DMS 273 (cell line): ENCODE measurements at regions not wholly inside any gene's neighbourhood (a gene's known extent, or its start where the extent isn't known, plus 50 kb on each side); places are given as distances from the start of the nearest gene placed in this dataset.
"Not testable (repeated sequence)": the region's sequence is repeated elsewhere in the genome, so short reads cannot be mapped to it uniquely, and the experiment has no call there.

ENCODE experiments used
- DNase-seq: peaks from one replicate; lab custom pipeline; 2025; ENCODE audit not compliant: unreplicated experiment; lab: John Stamatoyannopoulos, UW

DNA sequence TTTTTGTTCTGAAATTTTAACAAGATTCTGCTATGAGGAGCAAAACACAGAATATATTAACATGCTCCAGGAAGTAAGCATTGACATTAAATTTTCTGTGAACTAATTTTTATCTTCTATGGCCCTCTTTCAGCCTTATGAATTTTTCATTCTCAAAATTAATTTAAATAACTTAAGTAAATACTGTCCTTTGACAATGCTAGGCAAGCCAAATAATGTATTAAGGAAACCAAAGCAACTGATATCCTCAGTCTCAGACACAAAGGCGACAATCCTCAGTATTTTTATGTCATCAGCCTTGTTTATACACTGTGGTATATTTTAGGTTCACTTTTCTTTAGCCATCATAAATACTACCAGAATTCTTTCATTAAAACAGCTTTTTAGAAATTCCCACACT lies 159.8 kb downstream of the CGGBP1 start:
- no peak for DNase-seq

DNA sequence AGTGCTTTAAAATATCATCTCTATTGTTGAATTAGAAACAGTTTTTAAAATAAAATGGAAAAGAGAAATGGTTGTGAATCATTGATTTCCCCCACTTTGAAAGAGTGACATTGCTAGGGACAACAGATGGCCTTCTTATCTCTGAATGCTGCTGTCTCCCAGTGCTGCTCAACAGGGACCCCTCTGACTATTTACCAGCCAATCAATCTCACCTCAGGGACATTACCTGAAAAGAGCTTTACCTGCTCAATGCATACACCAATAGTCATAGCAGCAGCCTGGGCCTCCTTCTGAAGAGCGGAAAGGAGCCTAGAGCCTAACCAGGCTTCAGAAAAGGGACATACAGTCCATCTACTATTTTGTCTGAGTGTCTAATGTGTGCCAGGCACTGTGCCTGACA lies 162.8 kb downstream of the CGGBP1 start:
- DNase-seq = no peak

DNA sequence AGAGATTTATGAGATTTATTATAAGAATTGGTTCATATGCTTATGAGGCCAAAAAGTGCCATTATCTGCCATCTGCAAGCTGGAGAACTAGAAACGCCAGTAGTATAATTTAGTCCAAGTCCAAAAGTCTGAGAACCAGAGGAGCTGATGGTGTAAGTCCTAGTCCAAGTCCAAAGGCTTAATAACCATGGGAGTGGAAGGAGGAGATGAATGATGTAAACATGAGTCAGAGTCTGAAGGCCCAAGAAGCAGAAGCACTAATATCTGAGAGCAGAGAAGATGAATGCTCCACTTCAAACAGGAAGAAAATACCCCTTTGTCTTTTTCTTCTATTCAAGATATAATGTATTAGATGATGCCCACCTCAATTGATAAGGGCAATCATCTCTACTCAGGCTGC lies 185.7 kb downstream of the CGGBP1 start:
- no peak for DNase-seq

DNA sequence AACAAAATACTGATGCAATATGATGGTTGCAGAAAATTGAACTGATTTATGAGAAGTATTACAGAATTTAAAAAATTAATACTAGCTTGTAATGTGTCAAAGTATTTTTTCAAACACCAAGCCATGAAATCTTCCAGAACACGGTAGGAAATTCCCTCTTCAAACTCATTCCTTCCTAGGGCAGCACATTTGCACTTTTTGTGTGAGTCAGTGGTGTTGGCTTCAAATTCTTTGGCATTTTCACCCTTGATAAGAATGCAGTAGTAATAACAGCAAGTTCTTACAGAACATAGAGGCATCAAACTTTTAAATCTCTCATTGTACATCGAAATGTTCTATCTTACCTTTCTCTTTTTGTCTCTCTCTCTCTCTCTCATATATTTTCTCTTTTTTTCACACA lies 191.8 kb downstream of the CGGBP1 start:
- no peak for DNase-seq

DNA sequence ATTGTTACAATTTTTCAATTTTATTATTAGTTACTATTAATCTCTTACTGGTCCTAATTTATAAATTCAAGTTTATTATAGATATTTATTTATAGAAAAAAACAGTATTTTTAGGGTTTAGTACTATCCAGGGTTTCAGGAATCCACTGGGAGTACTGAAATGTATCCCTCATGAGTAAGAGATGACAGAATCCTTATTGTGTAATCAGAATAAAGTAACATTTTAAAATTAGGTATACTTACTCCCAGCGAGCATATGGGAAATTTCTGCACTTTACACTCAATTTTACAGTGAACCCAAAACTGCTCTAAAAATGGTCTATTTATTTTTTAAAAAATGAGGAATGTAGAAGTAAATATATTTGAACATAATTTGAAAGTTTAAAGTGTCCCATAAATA lies 202.7 kb downstream of the CGGBP1 start:
- DNase-seq = no peak

DNA sequence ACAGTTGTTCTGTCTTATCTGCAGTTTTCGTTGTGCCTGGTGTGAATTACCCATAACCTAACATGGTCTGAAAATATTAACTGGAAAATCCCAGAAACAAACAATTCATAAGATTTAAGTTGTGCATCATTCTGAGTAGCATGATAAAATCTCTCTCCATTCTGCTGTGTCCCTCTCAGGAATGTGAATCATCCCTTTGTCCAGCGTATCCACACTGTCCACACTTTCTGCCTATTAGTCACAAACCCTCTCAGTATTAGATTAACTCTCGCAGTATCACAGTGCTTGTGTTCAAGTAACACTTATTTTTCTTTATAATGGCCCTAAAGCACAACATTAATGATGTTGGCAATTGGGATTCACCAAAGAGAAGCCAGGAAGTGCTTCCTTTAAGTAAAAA lies 203.2 kb downstream of the CGGBP1 start:
- no peak for DNase-seq

DNA sequence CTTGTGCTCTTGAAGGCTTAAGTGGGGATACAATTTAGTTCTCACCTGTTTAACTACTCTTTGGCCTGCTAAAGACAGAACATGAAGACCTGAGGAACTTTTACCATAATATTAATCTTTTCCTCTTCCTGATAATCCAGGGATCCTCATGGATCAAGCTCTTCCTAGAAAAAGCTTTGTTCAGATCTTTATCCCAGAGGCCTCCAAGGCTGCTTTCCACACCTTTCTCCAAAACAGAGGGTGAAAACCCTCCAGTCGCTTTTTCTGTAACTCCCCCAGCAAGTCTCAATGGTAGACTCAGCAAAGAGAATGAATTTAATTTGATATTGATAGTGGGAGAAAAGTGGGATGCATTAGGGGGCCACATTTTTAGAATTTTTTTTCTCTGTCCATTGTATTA lies 203.6 kb downstream of the CGGBP1 start:
- DNase-seq = no peak

DNA sequence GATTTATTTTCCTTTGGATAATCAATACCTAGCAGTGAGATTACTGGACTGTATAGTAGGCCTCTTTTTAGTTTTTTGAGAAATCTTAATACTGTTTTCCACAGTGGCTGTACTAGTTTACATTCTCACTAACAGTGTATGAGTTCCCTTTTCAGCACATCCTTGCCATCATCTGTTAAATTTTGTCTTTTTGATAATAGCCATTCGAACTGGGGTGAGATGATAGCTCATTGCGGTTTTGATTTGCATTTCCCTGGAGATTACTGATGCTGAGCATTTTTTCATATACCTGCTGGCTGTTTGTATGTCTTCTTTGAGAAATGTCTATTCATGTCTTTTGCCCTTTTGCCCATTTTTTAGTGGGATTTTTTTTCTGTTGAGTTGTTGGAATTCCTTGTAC lies 210.8 kb downstream of the CGGBP1 start:
- DNase-seq = no peak

DNA sequence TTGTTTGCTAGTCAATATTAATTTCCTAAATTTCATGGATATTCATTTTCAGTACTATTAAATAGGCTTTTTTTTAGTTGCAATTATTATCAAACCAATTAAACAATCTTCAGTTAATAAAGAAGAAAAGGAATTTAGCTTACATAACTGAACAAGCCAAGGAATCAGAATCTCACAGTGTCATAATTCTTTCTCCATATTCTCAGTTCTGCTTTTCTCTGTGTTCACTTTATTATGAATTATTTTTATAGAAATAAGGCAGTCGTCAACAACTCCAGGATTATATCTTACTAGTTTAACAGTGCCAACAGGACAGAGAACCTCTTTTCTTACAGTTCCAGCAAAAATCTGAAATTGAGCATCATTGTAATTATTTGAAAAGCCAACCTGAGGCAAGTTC lies 221.7 kb downstream of the CGGBP1 start:
- DNase-seq = no peak

DNA sequence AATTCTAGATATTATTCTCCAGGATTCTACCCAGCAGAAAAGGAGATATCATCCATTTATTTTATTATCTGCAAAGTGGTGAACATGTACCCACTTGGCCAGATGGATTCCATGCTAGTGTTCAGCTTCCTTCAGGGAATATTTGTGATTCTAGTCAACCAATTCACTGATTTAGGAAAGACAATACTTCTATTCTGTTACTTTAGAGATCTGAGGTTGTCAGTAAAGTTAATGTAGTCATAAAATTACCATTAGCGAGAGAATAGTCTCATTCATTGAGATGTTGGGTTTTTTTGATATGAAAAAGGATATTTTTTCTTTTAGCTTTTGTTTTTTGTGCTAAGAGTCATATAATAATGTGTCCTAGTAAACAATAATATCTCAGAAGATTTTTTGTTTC lies 222.8 kb downstream of the CGGBP1 start:
- DNase-seq = no peak

DNA sequence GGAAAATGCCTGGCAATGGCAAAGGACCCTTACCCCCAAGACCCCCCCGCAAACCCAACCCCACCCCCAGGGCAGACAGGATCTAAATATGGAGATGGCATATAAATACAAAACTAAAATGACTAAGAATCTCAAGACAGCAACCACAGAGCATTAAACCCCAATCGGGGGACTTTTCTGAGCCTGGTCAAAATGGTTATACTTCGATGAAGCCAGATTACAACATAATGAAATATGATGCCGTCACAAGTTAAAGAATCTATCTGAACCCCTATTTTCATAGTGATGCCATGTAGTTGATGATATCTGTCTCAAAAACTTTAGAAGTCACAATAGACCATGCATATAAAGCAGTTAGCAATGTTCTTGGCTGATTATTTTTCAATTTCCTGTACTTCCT lies 223.6 kb downstream of the CGGBP1 start:
- no peak for DNase-seq

DNA sequence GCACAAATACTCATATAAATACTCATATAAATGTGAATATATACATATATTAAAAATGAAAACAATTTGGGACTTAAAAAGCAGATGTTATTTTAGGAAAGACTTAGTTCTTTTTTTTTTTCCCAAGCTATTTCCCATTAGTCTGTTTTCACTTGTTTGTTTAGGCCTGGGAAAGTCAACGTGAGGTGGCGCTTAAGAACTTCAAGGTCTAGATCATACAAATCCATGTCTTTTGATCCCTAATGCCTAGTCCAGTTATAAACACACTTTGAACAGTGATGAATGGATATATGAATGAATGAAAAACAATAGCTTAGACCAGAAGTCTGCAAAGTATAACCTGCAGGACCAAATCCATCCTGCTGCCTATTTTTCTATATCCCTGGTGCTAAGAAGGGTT lies 224.5 kb downstream of the CGGBP1 start:
- DNase-seq = no peak

DNA sequence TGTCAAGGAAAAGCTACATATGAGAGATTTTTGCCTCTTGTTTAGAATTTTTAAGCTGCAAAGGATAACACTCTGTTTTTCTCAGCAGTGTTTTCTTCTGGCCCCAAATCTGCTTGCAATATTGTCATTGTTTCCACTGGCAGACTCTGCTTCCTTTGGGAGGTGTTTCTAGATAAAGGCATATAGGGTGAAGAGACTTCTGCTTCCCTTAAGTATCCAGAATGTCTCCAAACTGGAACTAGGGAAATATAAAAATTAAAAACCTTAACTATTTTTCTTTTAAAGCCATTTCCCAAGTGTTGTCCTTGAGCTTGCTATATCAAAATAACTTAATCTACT lies 225.8 kb downstream of the CGGBP1 start:
- no peak for DNase-seq

DNA sequence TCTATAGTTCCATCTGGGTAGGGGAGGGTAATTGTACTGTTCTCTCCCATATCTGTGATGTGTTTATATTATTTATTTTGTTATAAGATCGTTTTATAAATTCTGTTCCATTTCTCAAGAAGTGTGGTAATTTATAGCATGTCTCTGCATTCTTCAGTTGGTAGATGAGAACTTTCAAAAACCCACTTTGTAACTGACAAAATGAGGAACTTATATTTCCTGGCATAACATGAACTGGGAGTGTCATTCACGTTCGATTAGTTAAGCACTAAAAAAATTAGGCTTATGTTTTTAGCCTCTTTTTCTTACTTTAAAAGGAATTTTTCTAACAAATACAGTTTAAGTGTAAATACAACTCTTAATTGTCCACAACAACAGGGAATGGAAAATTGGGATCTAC lies 230.8 kb downstream of the CGGBP1 start:
- no peak for DNase-seq

DNA sequence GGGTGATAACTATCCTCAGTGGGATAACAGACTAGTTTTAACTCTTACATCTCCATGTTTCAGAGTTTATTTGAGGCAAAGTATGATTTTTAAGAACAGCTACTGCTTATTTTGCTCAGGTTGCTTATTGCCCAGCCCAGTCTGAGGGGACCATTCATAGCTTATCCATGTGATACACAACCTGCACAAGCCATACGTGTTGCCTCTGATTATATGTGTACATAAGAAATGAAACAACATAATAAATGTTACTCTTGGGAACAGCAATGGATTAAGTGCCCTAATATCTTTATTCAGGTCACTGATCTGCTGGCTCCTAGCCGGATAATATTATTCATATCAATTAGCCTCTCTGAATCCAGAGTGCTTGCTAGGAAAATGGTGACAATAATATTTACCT lies 236.2 kb downstream of the CGGBP1 start:
- DNase-seq = no peak

DNA sequence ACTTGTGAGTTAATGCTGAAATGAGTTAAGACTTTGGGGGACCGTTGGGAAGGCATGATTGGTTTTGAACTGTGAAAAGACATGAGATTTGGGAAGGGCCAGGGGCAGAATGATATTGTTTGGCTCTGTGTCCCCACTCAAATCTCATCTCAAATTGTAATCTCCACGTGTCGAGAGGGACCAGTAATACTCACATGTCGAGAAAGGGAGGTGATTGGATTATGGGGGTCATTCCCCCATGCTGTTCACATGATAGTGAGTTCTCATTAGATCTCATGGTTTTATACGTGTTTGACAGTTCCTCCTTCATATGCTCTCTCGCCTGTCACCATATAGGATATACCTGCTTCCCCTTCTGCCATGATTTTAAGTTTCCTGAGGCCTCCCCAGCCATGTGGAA lies 245.3 kb downstream of the CGGBP1 start:
- not testable (repeated sequence) for DNase-seq

DNA sequence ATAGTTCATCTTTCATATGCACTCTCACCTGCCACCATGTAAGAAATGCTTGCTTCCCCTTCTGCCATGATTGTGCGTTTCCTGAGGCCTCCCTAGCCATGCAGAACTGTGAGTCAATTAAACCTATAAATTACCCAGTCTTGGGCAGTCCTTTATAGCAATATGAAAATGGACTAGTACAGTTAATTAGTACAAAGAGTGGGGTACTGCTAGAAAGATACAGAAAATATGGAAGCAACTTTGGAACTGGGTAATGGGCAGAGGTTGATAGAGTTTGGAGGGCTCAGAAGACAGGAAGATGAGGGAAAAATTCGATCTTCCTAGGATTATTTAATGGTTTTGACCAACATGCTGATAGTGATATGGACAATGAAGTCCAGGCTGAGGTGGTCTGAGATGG lies 246.9 kb downstream of the CGGBP1 start:
- no peak for DNase-seq

DNA sequence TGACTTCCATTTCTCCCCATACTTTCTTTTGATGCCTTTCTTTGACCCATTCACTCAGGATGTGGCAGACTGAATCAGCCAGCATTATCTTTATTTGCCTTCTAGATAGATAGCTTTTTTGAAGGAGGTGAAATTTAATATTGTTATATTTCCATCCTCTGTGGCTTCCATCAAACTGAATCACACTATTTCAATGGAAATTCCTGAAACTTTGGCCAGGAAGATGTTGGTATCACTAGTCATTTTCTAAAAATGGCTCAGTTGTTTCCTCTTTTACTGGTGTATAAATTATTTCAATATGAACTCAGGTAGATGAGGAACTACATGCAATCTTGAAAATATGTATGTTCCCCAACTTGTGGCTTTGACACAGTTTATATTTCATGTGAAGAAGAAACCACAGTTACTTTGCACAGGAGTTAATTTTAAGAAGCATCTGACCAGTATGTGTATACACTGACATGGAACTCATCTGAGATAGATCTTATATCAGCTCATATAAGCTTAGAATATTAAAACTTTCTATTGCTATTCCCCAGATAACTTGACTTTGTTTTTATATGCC lies 248.3 kb downstream of the CGGBP1 start:
- no peak for DNase-seq

DNA sequence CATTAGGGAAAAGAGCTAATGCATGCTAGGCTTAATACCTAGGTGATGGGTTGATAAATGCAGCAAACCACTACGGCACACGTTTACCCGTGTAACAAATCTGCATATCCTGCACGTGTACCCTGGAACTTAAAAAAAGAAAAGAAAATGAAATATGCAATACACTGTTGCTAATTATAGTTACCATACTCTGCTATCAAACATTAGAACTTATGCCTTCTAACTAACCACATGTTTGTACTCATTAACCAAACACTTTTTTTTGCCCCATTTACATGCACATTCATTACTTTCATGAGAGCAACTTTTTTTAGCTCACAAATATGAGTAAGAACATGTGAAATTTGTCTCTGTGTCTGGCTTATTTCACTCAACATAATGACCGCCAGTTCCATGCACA lies 253.1 kb downstream of the CGGBP1 start:
- DNase-seq = no peak

DNA sequence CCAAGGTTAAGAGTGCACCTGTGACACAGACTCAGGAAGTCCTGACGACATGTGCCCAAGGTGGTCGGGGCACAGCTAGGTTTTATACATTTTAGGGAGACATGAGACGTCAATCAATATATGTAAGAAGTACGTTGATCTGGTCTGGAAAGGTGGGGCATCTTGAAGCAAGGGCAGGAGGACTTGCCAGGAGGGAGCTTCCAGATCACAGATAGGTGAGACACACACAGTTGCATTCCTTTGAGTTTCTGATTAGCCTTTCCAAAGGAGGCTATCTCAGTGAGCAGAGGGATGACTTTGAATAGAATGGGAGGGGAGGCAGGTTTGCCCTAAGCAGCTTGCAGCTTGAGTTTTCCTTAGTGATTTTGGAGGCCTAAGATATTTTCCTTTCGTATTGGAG lies 257.4 kb downstream of the CGGBP1 start:
- DNase-seq = no peak

DNA sequence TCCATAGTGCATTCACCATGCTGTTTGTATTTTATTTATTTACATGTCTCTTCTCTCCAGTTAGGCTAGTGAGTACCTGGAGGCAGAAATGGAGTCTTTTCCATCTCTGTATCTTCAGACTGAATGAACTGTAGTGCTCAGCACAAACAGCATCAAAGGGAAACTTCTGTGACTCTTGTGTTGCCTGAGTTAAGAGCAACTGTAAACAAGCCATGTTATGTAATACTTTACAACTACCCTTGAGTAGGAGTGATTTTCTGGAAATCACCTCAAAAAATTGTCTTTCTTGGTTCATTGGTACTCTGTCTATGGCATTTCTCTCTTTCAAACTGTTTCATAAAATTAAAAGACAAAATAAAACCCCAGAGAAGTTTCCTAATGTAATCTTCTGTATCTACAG lies 258.3 kb downstream of the CGGBP1 start:
- no peak for DNase-seq

DNA sequence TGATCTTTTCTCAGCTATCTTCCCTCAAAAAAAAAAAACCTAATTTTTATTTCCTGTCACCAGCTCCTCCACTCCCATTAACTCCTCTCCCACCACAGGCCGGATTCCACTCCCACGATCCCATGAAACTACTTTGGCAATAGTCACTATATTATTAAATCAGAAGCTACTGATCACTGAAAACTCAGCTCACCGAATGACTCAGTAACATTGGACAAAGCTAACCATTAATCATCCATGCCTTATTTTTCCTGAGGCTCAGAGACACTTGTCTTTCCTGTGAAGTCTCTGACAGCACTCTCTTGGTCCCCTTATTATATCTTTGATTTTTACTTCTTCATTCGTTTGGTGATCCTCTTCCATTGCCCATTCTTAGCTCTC lies 260.2 kb downstream of the CGGBP1 start:
- DNase-seq = no peak

DNA sequence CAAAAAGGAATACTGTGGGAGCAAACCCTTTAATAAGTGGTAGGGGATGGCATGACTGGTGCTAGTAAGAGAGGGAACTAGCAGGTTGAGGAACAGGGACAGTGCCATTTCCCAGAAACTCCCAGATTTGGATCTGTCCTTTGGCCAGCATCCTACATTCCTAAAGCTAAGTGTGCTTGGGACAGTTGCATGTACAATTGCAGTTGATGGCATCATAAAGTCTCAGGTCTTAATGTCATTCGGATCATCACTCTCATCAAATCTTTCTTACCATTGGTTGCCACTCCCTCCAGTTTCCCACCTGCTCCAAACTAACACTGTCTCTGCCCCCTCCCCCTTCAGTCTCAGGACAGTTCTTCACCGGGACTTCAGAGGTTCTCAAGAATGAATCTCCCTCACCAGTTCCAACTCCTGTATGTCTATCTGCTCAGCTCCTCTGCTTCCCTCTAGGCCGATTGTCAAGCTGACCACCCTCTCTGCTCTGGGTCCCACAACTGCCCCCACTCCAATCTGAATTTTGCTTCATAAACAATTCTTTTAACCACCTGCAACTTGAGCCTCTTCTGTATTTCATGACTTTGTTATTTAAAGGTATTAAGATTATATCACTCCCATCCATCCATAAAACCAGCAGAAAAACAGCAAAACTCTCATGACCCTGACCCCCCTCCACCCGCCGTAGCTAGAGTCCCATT lies 260.8 kb downstream of the CGGBP1 start:
- no peak for DNase-seq

DNA sequence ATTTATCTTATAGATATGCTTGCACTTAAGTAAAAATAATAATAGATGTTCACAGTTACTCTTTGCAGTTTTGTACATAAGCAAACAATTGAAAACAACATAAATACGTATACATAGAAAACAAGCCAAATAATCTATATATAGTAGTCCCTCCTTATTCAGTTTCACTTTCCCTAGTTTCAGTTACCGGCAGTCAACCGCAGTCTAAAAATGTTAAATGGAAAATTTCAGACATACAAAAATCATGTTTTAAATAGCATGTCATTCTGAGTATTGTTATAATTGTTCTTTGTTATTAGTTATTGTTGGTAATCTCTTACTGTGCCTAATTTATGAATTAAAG lies 262.0 kb downstream of the CGGBP1 start:
- no peak for DNase-seq
